ENCODE measurements at regions not wholly inside any gene's neighbourhood (a gene's known extent, or its start where the extent isn't known, plus 50 kb on each side); places are given as distances from the start of the nearest gene placed in this dataset.

GRCh38 chr13:63327584-63327983, 1911.9 kb upstream of the PCDH20 start:
- no peak overlapping the region for H4K91ac ChIP-seq (ENCODE audit: insufficient read depth, low read depth, low read length)
- in situ Hi-C loops (cut with MboI; ENCODE audit: low sequenced_read_pairs) (no loop called here), dilution Hi-C loops (cut with HindIII; ENCODE audit: low sequenced_read_pairs, unreplicated experiment) (no loop called here), intact Hi-C loops (cut with micrococcal nuclease) (no loop called here)
- H2AFZ ChIP-seq (replicated peaks; ENCODE audit: low read length, poor library complexity), result no peak overlapping the region
- H2AK5ac ChIP-seq (ENCODE audit: low read depth, low read length), result no peak overlapping the region
- H3K9me3 ChIP-seq (ENCODE audit: control insufficient read depth, insufficient read depth, low read length), result no peaks in the 10 kb centered on the region
- no peaks in the 10 kb centered on the region for H3K79me1 ChIP-seq (ENCODE audit: low read depth in 1 of 2, low read length in 2 of 2)
- TF ChIP-seq RAD21 (IDR thresholded peaks at IDR 0.05; ENCODE audit: low read length) (no peak), RCOR1 (IDR thresholded peaks at IDR 0.05; ENCODE audit: insufficient replicate concordance, low read length) (no peak), CTCF (conservative IDR thresholded peaks at IDR 0.05; ENCODE audit: low read depth, low read length) (no peak), MXI1 (IDR thresholded peaks at IDR 0.05; ENCODE audit: borderline replicate concordance, low read depth, low read length) (no peak), RFX5 (IDR thresholded peaks at IDR 0.05; ENCODE audit: low read depth, low read length) (no peak)
- CTCF ChIA-PET, result no interaction called here
- no TSS peak for BruUV-seq (replicated peaks)
- H2BK5ac ChIP-seq (ENCODE audit: low read depth, low read length, poor library complexity, severe bottlenecking), result no peak overlapping the region
- no peak overlapping the region for H3K4me2 ChIP-seq (ENCODE audit: low read depth, low read length)
- H3K56ac ChIP-seq (ENCODE audit: extremely low read depth, insufficient read depth, low read length), result no peak overlapping the region
- H3K4me3 ChIP-seq (ENCODE audit: insufficient read depth, low read depth, low read length), result no peak overlapping the region
- DNase-seq, result no peak
- H3K27me3 ChIP-seq (ENCODE audit: control insufficient read depth, insufficient read depth, low read length), result no peaks in the 10 kb centered on the region
- no peak overlapping the region for H4K8ac ChIP-seq (ENCODE audit: low read depth in 2 of 2, low read length in 2 of 2)
- no peak overlapping the region for H2BK120ac ChIP-seq (ENCODE audit: low read depth, low read length)
- H4K5ac ChIP-seq (ENCODE audit: low read depth, low read length), result no peak overlapping the region
- POLR2A ChIA-PET (ENCODE audit: unreplicated experiment), result no interaction called here
- no peak overlapping the region for H3K9ac ChIP-seq (ENCODE audit: low read depth, low read length)
- no peaks in the 10 kb centered on the region for H3K9me1 ChIP-seq (ENCODE audit: insufficient read depth, low read length)
- WGBS, 2 experiments (ENCODE audit: extremely low coverage in 2 of 2, insufficient read length in 1 of 2), result no CpG with 5 or more reads among the region's 1 CpG
- no peak overlapping the region for H3K14ac ChIP-seq (replicated peaks; ENCODE audit: low read depth, low read length)
- H3K23ac ChIP-seq (ENCODE audit: low read depth, low read length), result no peak overlapping the region
- H3K36me3 ChIP-seq (ENCODE audit: control insufficient read depth, insufficient read depth, low read length), result no peaks in the 10 kb centered on the region
- no peak overlapping the region for H3K27ac ChIP-seq (ENCODE audit: insufficient read depth, low read length)
- ATAC-seq (ENCODE audit: low read depth), result no peak
- no peak overlapping the region for H3K4ac ChIP-seq (ENCODE audit: low read depth, low read length)
- H4K20me1 ChIP-seq (ENCODE audit: insufficient read depth, low read length), result no peaks in the 10 kb centered on the region
- no peak overlapping the region for H3K18ac ChIP-seq (ENCODE audit: low read depth, low read length)
- no peaks in the 10 kb centered on the region for H3K4me1 ChIP-seq (ENCODE audit: control insufficient read depth, insufficient read depth, low read length)
- no peak overlapping the region for H2BK15ac ChIP-seq (ENCODE audit: low read depth, low read length)
- H2AK9ac ChIP-seq (replicated peaks; ENCODE audit: low read depth, low read length, poor library complexity), result no peak overlapping the region
- H2BK20ac ChIP-seq (ENCODE audit: low read depth, low read length), result no peak overlapping the region
